Progenitor cell of endocrine pancreas (in vitro differentiated cells): ENCODE measurements at regions not wholly inside any gene's neighbourhood (a gene's known extent, or its start where the extent isn't known, plus 50 kb on each side); places are given as distances from the start of the nearest gene placed in this dataset.

ENCODE experiments used
- DNase-seq: peaks from one replicate; pipeline ENCODE4 v3.0.0; 2021; ENCODE audit warnings: low spot score; ENCODE audit not compliant: unreplicated experiment
- H3K27ac Mint-ChIP-seq: 2 replicates; pipeline ENCODE4 v1.8.0; 2021; ENCODE audit warnings: mild to moderate bottlenecking, moderate library complexity, mixed read lengths
- H3K27me3 Mint-ChIP-seq: 2 replicates; pipeline ENCODE4 v1.8.0; 2021; ENCODE audit warnings: mixed read lengths
- H3K36me3 Mint-ChIP-seq: 2 replicates; pipeline ENCODE4 v1.8.0; 2022; ENCODE audit warnings: mixed read lengths; ENCODE audit not compliant: insufficient read depth
- H3K4me1 Mint-ChIP-seq: 2 replicates; pipeline ENCODE4 v1.8.0; 2021; ENCODE audit warnings: low read depth, mixed read lengths
- H3K4me3 Mint-ChIP-seq: 2 replicates; pipeline ENCODE4 v1.8.0; 2021; ENCODE audit warnings: low read depth, mild to moderate bottlenecking, moderate library complexity, mixed read lengths
- H3K9me3 Mint-ChIP-seq: 2 replicates; pipeline ENCODE4 v1.8.0; 2021; ENCODE audit warnings: low read depth, mixed read lengths
- TF ChIP-seq, protein P1 (sequence below): fragments of 200-600 bp; sonication (generic); IDR thresholded peaks from one replicate; pipeline ENCODE4 v1.5.0; 2021; ENCODE audit warnings: antibody characterized with exemption, mild to moderate bottlenecking; ENCODE audit not compliant: unreplicated experiment

DNA sequence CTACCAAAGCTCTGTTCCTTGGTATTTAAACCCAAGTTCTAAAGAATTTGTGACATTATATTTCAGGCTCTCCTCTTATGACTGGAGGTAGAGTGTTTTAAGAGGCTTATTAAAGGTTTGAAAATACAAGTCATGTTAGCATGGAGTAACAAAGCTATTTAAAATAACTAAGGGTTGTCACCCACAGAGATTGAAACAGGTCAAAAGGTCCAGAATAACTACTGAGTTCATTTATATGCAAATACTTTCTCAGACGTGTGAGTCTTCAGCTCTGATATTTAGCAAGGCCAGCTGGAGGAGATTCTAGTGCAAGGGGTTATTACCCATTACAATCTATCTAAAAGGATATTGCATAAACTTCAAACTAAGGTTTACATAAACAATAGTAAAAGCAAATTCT, 1538.8 kb upstream of the CDH8 start:
- no peak overlapping the region for H3K4me3 Mint-ChIP-seq
- H3K27me3 Mint-ChIP-seq = no peaks in the 10 kb centered on the region
- H3K4me1 Mint-ChIP-seq = peaks cover 2% of the 10 kb centered on the region
- DNase-seq = no peak
- no peak overlapping the region for H3K27ac Mint-ChIP-seq
- no peaks in the 10 kb centered on the region for H3K9me3 Mint-ChIP-seq
- no peaks in the 10 kb centered on the region for H3K36me3 Mint-ChIP-seq
- TF ChIP-seq, protein P1, sequence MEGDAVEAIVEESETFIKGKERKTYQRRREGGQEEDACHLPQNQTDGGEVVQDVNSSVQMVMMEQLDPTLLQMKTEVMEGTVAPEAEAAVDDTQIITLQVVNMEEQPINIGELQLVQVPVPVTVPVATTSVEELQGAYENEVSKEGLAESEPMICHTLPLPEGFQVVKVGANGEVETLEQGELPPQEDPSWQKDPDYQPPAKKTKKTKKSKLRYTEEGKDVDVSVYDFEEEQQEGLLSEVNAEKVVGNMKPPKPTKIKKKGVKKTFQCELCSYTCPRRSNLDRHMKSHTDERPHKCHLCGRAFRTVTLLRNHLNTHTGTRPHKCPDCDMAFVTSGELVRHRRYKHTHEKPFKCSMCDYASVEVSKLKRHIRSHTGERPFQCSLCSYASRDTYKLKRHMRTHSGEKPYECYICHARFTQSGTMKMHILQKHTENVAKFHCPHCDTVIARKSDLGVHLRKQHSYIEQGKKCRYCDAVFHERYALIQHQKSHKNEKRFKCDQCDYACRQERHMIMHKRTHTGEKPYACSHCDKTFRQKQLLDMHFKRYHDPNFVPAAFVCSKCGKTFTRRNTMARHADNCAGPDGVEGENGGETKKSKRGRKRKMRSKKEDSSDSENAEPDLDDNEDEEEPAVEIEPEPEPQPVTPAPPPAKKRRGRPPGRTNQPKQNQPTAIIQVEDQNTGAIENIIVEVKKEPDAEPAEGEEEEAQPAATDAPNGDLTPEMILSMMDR = no peak

DNA sequence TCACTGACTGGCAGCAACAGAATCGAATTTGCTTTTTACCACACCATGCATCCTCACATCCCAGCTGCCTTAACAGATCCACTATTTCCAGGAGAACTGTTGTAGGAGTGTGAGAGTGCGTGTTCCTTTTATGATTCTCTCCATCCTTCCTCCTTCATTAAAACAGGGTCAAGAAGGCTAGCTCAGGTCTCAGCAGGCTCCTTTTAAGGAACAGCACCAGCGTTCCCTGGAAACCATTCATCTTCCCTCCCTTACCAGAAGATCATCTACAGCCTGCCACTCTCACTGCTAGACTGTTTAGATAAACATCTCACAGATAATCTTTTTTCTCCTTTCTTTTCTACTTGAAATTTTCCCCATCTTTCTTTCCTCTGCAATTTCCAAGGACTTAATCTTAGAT, 1531.9 kb upstream of the CDH8 start:
- no peak for DNase-seq
- TF ChIP-seq, protein P1 = no peak
- no peak overlapping the region for H3K27ac Mint-ChIP-seq
- H3K9me3 Mint-ChIP-seq = no peaks in the 10 kb centered on the region
- no peaks in the 10 kb centered on the region for H3K27me3 Mint-ChIP-seq
- H3K36me3 Mint-ChIP-seq = no peaks in the 10 kb centered on the region
- no peaks in the 10 kb centered on the region for H3K4me1 Mint-ChIP-seq
- H3K4me3 Mint-ChIP-seq = no peak overlapping the region

DNA sequence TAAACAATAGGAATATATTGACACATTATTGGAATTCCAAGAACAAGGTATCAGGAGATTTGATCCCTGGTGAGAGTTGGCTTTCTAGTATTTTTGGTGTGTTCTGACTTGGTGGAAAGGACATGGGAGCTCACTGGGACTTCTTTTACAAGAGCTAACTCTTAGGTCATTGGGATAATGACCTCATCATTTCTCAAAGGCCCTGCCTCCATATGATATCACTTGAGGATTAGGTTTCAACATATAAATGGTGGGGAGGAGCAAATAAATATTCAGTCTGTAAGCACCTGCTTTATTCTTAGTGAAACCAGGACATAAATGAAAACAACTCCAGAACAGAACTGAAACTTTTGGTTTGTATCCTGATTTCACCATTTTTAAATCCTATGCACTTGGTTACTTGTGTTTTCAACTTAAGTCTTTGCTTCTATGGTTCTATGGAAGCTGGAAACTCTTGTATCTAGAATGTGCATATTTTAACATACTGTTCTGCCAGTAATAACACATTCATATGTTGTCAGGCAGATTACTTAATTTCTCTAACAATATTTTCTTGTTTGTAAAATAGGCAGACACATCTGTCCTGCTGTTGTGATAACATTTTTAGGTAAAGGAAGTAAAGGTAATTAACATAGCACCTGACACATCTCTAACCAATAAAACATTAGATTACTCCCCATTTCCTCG, 1527.7 kb upstream of the CDH8 start:
- H3K4me3 Mint-ChIP-seq = no peak overlapping the region
- no peak overlapping the region for H3K27ac Mint-ChIP-seq

DNA sequence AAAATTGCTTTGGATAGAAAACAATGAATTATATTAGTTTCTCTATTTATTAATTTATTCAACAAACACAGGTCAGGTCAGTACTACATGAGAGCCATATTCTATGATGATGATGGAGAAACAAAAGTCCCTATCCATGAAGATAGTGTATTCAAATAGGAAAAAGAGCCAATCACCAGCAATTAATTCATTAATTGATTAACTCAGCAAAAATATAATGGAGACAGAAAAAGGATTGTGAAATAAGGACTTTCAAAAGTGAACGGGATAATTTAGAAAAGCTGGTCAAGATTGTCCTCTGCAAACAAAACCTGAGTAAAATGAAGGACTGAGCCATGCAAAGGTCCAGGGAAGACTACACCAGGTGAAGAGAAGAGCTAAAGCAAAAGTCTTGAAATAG, 1517.7 kb upstream of the CDH8 start:
- no peak for DNase-seq
- TF ChIP-seq, protein P1 = no peak
- Mint-ChIP-seq H3K4me3 (no peak overlapping the region), H3K36me3 (no peaks in the 10 kb centered on the region), H3K27ac (no peak overlapping the region), H3K27me3 (no peaks in the 10 kb centered on the region), H3K4me1 (no peaks in the 10 kb centered on the region), H3K9me3 (peaks cover 4% of the 10 kb centered on the region)

More for the DNA sequence above, 1527.7 kb upstream of the CDH8 start:
- Mint-ChIP-seq H3K36me3 (no peaks in the 10 kb centered on the region), H3K9me3 (peaks cover 15% of the 10 kb centered on the region), H3K27me3 (no peaks in the 10 kb centered on the region), H3K4me1 (no peaks in the 10 kb centered on the region)
- no peak for DNase-seq
- TF ChIP-seq, protein P1 = no peak

DNA sequence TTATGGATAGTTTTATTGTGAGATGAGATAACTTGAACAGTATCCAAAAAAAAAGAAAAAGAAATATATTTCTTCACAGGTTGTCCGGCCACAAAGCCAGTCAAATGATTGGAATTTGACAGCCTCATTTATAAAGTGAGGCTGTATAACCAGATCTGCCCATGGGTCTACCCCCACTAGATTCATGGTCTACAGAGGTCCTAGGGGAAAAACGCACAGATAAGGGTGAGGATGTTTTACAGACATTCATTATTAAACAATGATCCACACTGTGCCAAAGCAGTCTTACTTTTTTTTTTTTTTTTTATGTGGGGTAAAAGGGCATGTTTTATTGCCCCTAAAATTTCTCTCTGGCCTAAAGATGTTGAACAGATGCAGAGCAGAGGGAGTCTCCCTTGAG, 1503.0 kb upstream of the CDH8 start:
- TF ChIP-seq, protein P1 = no peak
- no peak overlapping the region for H3K27ac Mint-ChIP-seq
- H3K27me3 Mint-ChIP-seq = no peaks in the 10 kb centered on the region
- no peak for DNase-seq
- H3K9me3 Mint-ChIP-seq = no peaks in the 10 kb centered on the region
- H3K4me3 Mint-ChIP-seq = no peak overlapping the region
- no peaks in the 10 kb centered on the region for H3K36me3 Mint-ChIP-seq
- H3K4me1 Mint-ChIP-seq = no peaks in the 10 kb centered on the region
